Erythroblast (primary cell): ENCODE measurements at regions not wholly inside any gene's neighbourhood (a gene's known extent, or its start where the extent isn't known, plus 50 kb on each side); places are given as distances from the start of the nearest gene placed in this dataset.

ENCODE experiments used
- GATA1 ChIP-seq: IDR thresholded peaks from 2 replicates; pipeline ENCODE4 v1.6.1; 2011; ENCODE audit warnings: low read depth, mild to moderate bottlenecking, control low read depth, low read length, moderate library complexity
- POLR2A ChIP-seq: IDR thresholded peaks from 2 replicates; pipeline ENCODE4 v1.6.1; 2011; ENCODE audit warnings: mild to moderate bottlenecking, low read length

- no peak for TF ChIP-seq POLR2A
- TF ChIP-seq GATA1: no peak
These were observed 451.5 kb upstream of the MAN1A1 start for GRCh38 chr6:119801056-119801455.
